ENCODE measurements at regions not wholly inside any gene's neighbourhood (a gene's known extent, or its start where the extent isn't known, plus 50 kb on each side); places are given as distances from the start of the nearest gene placed in this dataset.
"Not testable (repeated sequence)": the region's sequence is repeated elsewhere in the genome, so short reads cannot be mapped to it uniquely, and the experiment has no call there.

GRCh38 chr21:6556516-6556915 lies 3964.9 kb upstream of the TPTE start:
- DNase-seq (ENCODE audit: low read depth in 2 of 2), result not testable (repeated sequence)

- not testable (repeated sequence) for DNase-seq (ENCODE audit: low read depth in 2 of 2)
Observed at GRCh38 chr21:6557415-6557814, 3964.0 kb upstream of the TPTE start.

- DNase-seq (ENCODE audit: low read depth in 2 of 2), result not testable (repeated sequence)
Observed at GRCh38 chr21:6561168-6561567, 3960.2 kb upstream of the TPTE start.

- DNase-seq (ENCODE audit: low read depth in 2 of 2), result not testable (repeated sequence)
Observed at GRCh38 chr21:6561578-6561977, 3959.8 kb upstream of the TPTE start.

- not testable (repeated sequence) for DNase-seq (ENCODE audit: low read depth in 2 of 2)
Observed at GRCh38 chr21:6564543-6565166, 3956.7 kb upstream of the TPTE start.

GRCh38 chr21:6565190-6566094 lies 3955.9 kb upstream of the TPTE start:
- peak in 1 of 2 donors; percentile 3 for DNase-seq (ENCODE audit: low read depth in 2 of 2)

GRCh38 chr21:6567542-6567941 lies 3953.8 kb upstream of the TPTE start:
- DNase-seq (ENCODE audit: low read depth in 2 of 2), result not testable (repeated sequence)

- not testable (repeated sequence) for DNase-seq (ENCODE audit: low read depth in 2 of 2)
Observed at GRCh38 chr21:6569152-6569551, 3952.2 kb upstream of the TPTE start.

GRCh38 chr21:6569587-6570392 lies 3951.6 kb upstream of the TPTE start:
- DNase-seq (ENCODE audit: low read depth in 2 of 2), result not testable (repeated sequence)

- DNase-seq (ENCODE audit: low read depth in 2 of 2), result not testable (repeated sequence)
Observed at GRCh38 chr21:6570700-6571368, 3950.5 kb upstream of the TPTE start.

GRCh38 chr21:6573576-6573975 lies 3947.8 kb upstream of the TPTE start:
- DNase-seq (ENCODE audit: low read depth in 2 of 2), result not testable (repeated sequence)

GRCh38 chr21:6579801-6580200 lies 3941.6 kb upstream of the TPTE start:
- DNase-seq (ENCODE audit: low read depth in 2 of 2), result not testable (repeated sequence)

Measured in activated CD4-positive, alpha-beta T cell treated with anti-CD3 and anti-CD28 coated beads for 24 hours (primary cell).